ENCODE measurements at regions not wholly inside any gene's neighbourhood (a gene's known extent, or its start where the extent isn't known, plus 50 kb on each side); places are given as distances from the start of the nearest gene placed in this dataset.

- TF ChIP-seq CTCF (conservative IDR thresholded peaks at IDR 0.05), result no peak
- TF ChIP-seq EZH2 (IDR thresholded peaks at IDR 0.05; ENCODE audit: low read depth), result no peak
Observed at GRCh38 chr13:85405316-85405897, 393.8 kb downstream of the SLITRK6 start.

Data from PC-9 (cell line).